ENCODE measurements at regions not wholly inside any gene's neighbourhood (a gene's known extent, or its start where the extent isn't known, plus 50 kb on each side); places are given as distances from the start of the nearest gene placed in this dataset.

DNA sequence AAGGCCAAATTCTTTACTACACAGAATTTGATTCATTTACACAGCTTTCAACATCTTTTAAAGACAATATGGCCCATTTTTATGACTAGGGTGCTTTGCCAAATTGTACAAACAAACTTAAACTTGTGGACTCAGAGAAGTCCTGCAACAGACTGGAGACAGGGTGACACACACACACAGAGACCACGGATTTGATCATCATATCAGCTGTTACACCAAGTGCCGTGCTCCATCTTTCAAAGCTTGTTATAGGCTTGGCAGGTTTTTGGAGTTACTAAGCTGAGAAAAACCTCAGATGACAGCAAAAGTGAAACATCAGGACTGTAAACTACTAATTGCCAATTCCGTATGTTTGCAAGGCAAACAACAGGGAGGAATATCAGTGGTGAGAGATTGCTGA is 811.7 kb downstream of the GALC start:
- H3K36me3 ChIP-seq (ENCODE audit: control insufficient read depth, insufficient read depth, low read length), result no peaks in the 10 kb centered on the region
- no peak for DNase-seq (ENCODE audit: extremely low read depth, insufficient read length)
- TF ChIP-seq, protein P1, sequence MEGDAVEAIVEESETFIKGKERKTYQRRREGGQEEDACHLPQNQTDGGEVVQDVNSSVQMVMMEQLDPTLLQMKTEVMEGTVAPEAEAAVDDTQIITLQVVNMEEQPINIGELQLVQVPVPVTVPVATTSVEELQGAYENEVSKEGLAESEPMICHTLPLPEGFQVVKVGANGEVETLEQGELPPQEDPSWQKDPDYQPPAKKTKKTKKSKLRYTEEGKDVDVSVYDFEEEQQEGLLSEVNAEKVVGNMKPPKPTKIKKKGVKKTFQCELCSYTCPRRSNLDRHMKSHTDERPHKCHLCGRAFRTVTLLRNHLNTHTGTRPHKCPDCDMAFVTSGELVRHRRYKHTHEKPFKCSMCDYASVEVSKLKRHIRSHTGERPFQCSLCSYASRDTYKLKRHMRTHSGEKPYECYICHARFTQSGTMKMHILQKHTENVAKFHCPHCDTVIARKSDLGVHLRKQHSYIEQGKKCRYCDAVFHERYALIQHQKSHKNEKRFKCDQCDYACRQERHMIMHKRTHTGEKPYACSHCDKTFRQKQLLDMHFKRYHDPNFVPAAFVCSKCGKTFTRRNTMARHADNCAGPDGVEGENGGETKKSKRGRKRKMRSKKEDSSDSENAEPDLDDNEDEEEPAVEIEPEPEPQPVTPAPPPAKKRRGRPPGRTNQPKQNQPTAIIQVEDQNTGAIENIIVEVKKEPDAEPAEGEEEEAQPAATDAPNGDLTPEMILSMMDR (IDR thresholded peaks at IDR 0.05; ENCODE audit: insufficient read depth, low read length, poor library complexity, severe bottlenecking), result no peak
- no peak overlapping the region for H3K4me3 ChIP-seq (replicated peaks; ENCODE audit: low read depth, low read length)
- H3K27me3 ChIP-seq (replicated peaks; ENCODE audit: control insufficient read depth, insufficient read depth, low read length), result no peaks in the 10 kb centered on the region

DNA sequence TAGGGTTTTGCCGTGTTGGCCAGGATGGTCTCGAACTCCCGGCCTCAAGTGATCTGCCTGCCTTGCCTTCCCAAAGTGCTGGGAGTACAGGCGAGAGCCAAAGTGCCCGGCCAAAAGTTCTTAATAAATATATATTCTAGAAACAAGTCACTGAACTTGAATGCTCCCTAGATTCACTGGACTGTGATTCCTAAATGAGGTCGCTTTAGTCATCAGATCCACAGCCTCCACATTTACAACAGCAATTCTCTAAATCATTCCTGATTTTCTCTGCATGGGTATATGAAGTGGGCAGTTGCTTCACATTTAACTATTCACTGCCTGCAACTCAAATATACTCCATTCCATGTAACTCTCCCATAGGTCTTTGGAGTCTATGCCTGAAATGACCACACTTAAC is 813.0 kb downstream of the GALC start:
- H3K27me3 ChIP-seq (replicated peaks; ENCODE audit: control insufficient read depth, insufficient read depth, low read length), result no peaks in the 10 kb centered on the region
- no peak for DNase-seq (ENCODE audit: extremely low read depth, insufficient read length)
- no peak overlapping the region for H3K4me3 ChIP-seq (replicated peaks; ENCODE audit: low read depth, low read length)
- H3K36me3 ChIP-seq (ENCODE audit: control insufficient read depth, insufficient read depth, low read length), result no peaks in the 10 kb centered on the region
- TF ChIP-seq, protein P1 (IDR thresholded peaks at IDR 0.05; ENCODE audit: insufficient read depth, low read length, poor library complexity, severe bottlenecking), result no peak

DNA sequence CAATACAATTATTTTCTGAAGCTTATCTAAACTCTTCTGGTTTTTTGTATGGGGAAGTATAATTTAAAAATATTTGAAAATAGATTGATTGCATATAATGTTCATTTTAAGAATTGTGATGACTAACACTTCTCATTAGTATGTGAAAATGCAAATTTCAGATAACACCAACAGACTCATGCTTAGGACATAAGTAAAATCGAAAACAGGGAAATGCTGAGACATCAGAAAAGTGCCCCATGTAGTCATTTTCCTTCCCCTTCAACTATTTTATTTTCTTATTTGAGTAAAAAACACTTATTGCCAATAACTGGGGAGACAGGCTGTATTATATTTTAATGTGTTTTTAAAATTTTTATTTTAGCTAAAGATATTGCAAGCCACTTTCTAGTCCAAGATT is 814.7 kb downstream of the GALC start:
- Histone ChIP-seq H3K36me3 (ENCODE audit: control insufficient read depth, insufficient read depth, low read length) (no peaks in the 10 kb centered on the region), H3K4me3 (replicated peaks; ENCODE audit: low read depth, low read length) (no peak overlapping the region), H3K27me3 (replicated peaks; ENCODE audit: control insufficient read depth, insufficient read depth, low read length) (no peaks in the 10 kb centered on the region)
- TF ChIP-seq, protein P1 (IDR thresholded peaks at IDR 0.05; ENCODE audit: insufficient read depth, low read length, poor library complexity, severe bottlenecking), result no peak
- DNase-seq (ENCODE audit: extremely low read depth, insufficient read length), result no peak

DNA sequence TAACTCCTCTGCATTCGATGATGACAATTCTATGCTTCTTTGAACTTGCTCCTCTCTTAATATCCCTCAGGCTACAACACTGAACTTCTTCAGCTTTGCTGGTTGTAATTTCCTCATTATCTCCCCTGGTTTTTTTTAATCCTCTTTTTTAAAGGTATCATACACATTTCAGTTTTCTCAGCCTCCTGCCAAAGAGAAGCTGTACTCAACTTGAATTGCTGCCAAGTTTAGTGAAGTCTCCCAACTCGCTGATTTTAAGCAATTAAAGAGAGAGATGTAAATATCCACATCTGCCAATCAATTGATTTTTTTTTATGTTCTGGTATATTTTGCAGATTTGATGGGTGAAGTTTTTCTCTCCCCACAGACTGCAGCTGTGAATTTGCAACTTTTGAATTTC is 817.8 kb downstream of the GALC start:
- TF ChIP-seq, protein P1 (IDR thresholded peaks at IDR 0.05; ENCODE audit: insufficient read depth, low read length, poor library complexity, severe bottlenecking), result no peak

DNA sequence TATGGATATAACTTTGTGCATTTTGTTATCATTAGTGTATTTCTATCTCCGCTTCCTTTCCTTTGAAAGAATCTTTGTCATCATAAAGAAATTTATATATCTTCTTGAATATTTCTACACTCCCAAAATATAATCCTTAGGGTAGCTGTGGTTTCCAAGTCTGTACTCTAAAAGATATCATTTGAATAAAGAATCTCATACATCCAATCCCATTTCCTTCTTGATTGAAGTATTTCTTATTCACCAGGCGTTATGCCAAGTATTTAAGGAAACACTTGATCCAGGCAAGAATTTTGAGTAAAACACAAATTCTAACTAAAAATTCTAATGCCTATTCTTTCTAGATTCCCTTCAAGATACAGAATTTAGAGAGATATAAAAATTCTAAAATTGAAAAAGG is 821.8 kb downstream of the GALC start:
- Histone ChIP-seq H3K36me3 (ENCODE audit: control insufficient read depth, insufficient read depth, low read length) (no peaks in the 10 kb centered on the region), H3K27me3 (replicated peaks; ENCODE audit: control insufficient read depth, insufficient read depth, low read length) (no peaks in the 10 kb centered on the region), H3K4me3 (replicated peaks; ENCODE audit: low read depth, low read length) (no peak overlapping the region)
- DNase-seq (ENCODE audit: extremely low read depth, insufficient read length), result no peak
- TF ChIP-seq, protein P1 (IDR thresholded peaks at IDR 0.05; ENCODE audit: insufficient read depth, low read length, poor library complexity, severe bottlenecking), result no peak

More for the DNA sequence above, 817.8 kb downstream of the GALC start:
- H3K4me3 ChIP-seq (replicated peaks; ENCODE audit: low read depth, low read length), result no peak overlapping the region
- H3K36me3 ChIP-seq (ENCODE audit: control insufficient read depth, insufficient read depth, low read length), result no peaks in the 10 kb centered on the region
- no peaks in the 10 kb centered on the region for H3K27me3 ChIP-seq (replicated peaks; ENCODE audit: control insufficient read depth, insufficient read depth, low read length)
- no peak for DNase-seq (ENCODE audit: extremely low read depth, insufficient read length)

DNA sequence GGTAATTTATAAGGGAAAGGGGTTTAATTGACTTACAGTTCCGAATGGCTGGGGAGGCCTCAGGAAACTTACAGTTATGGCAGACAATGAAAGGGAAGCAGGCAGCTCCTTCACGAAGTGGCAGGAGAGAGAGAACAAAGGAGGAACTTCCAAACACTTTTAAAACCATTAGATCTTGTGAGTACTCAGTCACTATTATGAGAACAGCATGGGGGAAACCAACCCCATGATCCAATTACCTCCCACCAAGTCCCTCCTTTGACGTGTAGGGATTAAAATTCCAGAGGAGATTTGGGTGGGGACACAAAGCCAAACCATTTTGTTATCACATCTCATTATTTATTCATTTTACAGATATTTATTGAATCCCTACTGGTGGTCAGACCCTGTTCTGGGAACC is 822.8 kb downstream of the GALC start:
- TF ChIP-seq, protein P1 (IDR thresholded peaks at IDR 0.05; ENCODE audit: insufficient read depth, low read length, poor library complexity, severe bottlenecking), result no peak
- DNase-seq (ENCODE audit: extremely low read depth, insufficient read length), result no peak
- Histone ChIP-seq H3K36me3 (ENCODE audit: control insufficient read depth, insufficient read depth, low read length) (no peaks in the 10 kb centered on the region), H3K4me3 (replicated peaks; ENCODE audit: low read depth, low read length) (no peak overlapping the region), H3K27me3 (replicated peaks; ENCODE audit: control insufficient read depth, insufficient read depth, low read length) (no peaks in the 10 kb centered on the region)
